ENCODE measurements at regions not wholly inside any gene's neighbourhood (a gene's known extent, or its start where the extent isn't known, plus 50 kb on each side); places are given as distances from the start of the nearest gene placed in this dataset.

DNA sequence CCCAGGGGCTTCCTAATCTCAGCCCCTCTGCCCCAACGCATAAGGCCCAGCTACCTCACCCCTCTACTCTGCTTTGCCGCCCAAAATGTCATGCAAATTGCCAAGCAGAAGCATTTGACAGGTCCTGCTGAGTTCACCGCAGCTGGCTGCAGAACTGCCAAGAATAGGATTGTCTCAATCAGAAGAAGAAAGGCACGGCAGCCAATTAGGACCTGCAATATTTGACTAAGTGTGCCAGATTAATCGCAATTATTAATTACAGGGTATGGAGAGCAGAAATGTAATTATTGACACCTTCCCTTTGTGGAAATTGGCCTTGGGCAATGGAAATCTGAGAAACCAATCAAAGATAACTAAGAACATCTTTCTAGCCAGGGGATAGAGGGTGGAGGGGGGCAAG, 318.6 kb downstream of the LRFN2 start:
- Mint-ChIP-seq H3K27ac (no peak overlapping the region), H3K9me3 (no peaks in the 10 kb centered on the region), H3K36me3 (ENCODE audit: low read depth) (no peaks in the 10 kb centered on the region), H3K4me1 (ENCODE audit: low read depth) (no peaks in the 10 kb centered on the region), H3K27me3 (ENCODE audit: low read depth) (peaks cover 5% of the 10 kb centered on the region), H3K4me3 (no peak overlapping the region)
- no peak for DNase-seq (ENCODE audit: low spot score)

DNA sequence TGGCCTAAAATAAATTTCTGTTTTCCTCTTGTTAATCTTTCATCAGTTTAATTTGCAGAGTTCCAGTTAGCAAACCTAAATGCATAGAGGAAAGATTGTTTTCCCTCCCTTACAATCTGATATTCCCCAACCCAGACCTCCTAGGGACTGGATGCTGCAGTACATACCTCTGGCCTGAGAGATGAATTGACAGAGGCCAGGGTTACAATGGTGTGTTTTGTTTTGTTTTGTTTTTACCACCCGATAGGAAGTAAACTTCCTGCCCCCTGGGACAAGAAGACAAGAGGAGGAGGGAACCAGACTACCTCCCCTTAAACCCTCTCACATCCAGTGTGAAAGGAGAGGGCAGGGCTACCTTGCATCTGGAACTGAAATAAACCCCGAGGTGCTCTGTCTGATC, 319.0 kb downstream of the LRFN2 start:
- Mint-ChIP-seq H3K4me3 (no peak overlapping the region), H3K27ac (no peak overlapping the region), H3K9me3 (no peaks in the 10 kb centered on the region), H3K4me1 (ENCODE audit: low read depth) (no peaks in the 10 kb centered on the region), H3K36me3 (ENCODE audit: low read depth) (no peaks in the 10 kb centered on the region), H3K27me3 (ENCODE audit: low read depth) (peaks cover 3% of the 10 kb centered on the region)
- no peak for DNase-seq (ENCODE audit: low spot score)

DNA sequence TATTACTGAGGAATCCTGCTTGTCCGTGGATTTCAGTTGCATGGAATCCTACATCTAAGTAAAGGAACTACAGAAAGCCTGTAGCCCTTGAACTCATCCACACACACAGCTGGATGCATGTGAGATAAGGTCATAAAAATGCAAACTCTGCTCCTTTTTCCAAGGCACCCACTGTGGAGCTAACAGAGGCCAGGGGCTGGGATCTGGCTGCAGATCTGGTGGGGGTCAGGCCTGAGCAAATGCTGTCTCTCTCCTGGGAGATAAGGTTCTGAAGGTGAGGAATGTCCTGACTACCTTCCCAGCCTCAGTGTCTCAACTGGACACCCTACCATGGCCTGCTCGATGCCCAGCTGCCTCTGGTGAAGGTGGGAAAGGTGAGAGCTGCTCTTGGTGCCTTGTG, 321.5 kb downstream of the LRFN2 start:
- H3K27ac Mint-ChIP-seq, result no peak overlapping the region
- no peak for DNase-seq (ENCODE audit: low spot score)
- no peaks in the 10 kb centered on the region for H3K36me3 Mint-ChIP-seq (ENCODE audit: low read depth)
- H3K27me3 Mint-ChIP-seq (ENCODE audit: low read depth), result peaks cover 3% of the 10 kb centered on the region
- H3K4me3 Mint-ChIP-seq, result no peak overlapping the region
- no peaks in the 10 kb centered on the region for H3K4me1 Mint-ChIP-seq (ENCODE audit: low read depth)
- no peaks in the 10 kb centered on the region for H3K9me3 Mint-ChIP-seq

DNA sequence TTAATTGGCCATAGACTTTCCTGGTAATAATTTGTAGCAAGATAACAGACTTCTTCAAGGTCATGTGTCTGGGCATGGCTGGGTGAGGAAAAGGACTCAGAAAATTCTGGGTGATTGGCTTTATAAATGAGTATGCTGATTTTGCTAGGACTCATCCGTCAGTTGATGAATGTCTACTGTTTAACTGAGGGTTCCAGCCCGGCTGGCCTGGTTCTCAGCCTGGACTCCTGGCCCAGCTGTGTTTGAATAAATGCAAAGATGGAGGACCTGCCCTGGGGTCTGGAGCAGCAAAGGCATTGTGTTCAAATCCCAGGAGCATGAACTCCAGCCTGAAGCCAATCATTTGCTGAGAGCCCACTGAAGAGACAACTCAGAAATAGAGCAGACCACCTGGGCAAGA, 323.2 kb downstream of the LRFN2 start:
- Mint-ChIP-seq H3K4me3 (no peak overlapping the region), H3K27me3 (ENCODE audit: low read depth) (peaks cover 3% of the 10 kb centered on the region), H3K4me1 (ENCODE audit: low read depth) (no peaks in the 10 kb centered on the region), H3K27ac (no peak overlapping the region), H3K9me3 (no peaks in the 10 kb centered on the region), H3K36me3 (ENCODE audit: low read depth) (no peaks in the 10 kb centered on the region)
- DNase-seq (ENCODE audit: low spot score), result no peak

DNA sequence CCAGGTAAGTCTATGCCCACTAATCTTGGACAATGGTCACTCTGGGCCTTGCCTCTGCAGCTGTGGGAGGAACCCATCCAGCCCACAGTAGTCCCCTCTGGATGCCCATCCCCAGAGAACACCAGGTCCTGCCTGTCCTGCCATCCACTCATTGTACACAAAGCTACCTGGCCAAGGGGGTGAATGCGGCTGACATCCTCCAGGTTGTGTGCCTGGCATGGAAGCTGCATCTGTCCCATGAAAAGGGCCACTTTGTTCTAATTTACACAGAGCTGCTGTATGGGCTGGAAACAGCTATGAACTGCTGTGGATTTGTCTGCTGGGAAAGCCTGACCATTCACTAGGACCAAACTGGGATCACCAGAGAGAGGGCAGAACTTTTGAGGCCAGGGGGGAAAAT, 324.8 kb downstream of the LRFN2 start:
- Mint-ChIP-seq H3K4me1 (ENCODE audit: low read depth) (no peaks in the 10 kb centered on the region), H3K9me3 (no peaks in the 10 kb centered on the region), H3K4me3 (no peak overlapping the region), H3K27me3 (ENCODE audit: low read depth) (no peaks in the 10 kb centered on the region), H3K36me3 (ENCODE audit: low read depth) (no peaks in the 10 kb centered on the region), H3K27ac (no peak overlapping the region)
- DNase-seq (ENCODE audit: low spot score), result no peak

DNA sequence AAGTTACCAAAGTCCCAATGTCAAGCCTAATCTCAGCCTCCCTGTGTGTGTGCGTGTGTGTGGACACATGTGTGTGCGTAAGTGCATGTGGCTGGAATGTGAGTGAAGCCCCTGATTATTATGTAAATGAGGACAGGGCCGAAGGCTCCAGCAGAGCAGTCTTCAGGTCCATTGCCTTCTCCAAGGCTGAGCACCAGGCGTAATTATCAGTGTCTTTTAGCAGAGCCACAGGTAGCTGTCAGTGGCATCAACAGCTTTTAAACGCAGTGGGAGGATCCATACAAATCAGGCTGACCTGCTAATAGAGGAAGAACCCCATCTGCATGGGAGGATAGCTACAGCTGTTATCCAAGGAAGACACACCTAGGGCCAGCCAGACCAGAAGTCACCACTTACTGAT, 324.3 kb upstream of the MOCS1 start:
- H3K4me3 Mint-ChIP-seq, result no peak overlapping the region
- no peaks in the 10 kb centered on the region for H3K36me3 Mint-ChIP-seq (ENCODE audit: low read depth)
- no peaks in the 10 kb centered on the region for H3K4me1 Mint-ChIP-seq (ENCODE audit: low read depth)
- peaks cover 11% of the 10 kb centered on the region for H3K27me3 Mint-ChIP-seq (ENCODE audit: low read depth)
- H3K9me3 Mint-ChIP-seq, result no peaks in the 10 kb centered on the region
- no peak for DNase-seq (ENCODE audit: low spot score)
- no peak overlapping the region for H3K27ac Mint-ChIP-seq

DNA sequence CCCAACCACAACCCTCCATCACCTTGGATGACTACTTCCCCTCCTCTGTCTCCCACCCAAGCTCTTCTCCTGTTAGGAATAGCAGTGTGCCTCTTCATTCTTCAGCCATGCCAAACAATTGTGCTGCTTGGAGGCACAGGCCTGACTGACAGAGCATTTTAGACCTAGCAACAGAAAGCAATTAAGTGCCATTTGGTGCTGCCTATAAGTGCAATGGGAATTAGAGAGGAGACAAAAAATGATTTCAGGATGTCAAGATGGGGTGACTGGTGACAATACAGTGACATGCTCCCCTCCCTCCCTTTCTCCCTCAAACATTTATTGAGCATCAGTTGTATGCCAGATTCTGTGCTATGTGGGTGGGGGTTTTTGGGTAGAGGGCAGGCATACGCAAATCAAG, 322.6 kb upstream of the MOCS1 start:
- Mint-ChIP-seq H3K36me3 (ENCODE audit: low read depth) (no peaks in the 10 kb centered on the region), H3K27me3 (ENCODE audit: low read depth) (peaks cover 11% of the 10 kb centered on the region), H3K4me1 (ENCODE audit: low read depth) (no peaks in the 10 kb centered on the region), H3K27ac (no peak overlapping the region), H3K9me3 (no peaks in the 10 kb centered on the region), H3K4me3 (no peak overlapping the region)
- DNase-seq (ENCODE audit: low spot score), result no peak

DNA sequence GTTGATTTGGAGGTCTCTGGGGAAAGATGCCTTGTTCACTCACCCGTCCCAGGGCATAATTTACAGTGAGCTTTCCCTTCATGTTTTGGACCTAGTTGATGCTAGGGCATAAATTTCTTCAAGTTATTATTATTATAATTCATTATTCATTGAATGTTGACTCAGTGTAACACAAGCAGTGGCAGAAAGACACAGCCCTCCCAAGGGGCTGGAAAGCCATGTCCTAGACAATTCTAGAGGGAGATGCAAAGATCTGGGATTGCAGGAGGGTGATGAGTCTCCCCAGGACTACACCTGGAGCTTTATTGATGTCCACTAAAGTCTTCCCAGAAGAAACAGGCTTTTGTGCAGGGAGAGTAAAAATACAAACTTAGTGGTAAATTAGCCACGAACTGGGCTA, 322.0 kb upstream of the MOCS1 start:
- Mint-ChIP-seq H3K9me3 (no peaks in the 10 kb centered on the region), H3K27ac (no peak overlapping the region), H3K27me3 (ENCODE audit: low read depth) (peaks cover 12% of the 10 kb centered on the region), H3K4me1 (ENCODE audit: low read depth) (no peaks in the 10 kb centered on the region), H3K36me3 (ENCODE audit: low read depth) (no peaks in the 10 kb centered on the region), H3K4me3 (no peak overlapping the region)
- DNase-seq (ENCODE audit: low spot score), result no peak

DNA sequence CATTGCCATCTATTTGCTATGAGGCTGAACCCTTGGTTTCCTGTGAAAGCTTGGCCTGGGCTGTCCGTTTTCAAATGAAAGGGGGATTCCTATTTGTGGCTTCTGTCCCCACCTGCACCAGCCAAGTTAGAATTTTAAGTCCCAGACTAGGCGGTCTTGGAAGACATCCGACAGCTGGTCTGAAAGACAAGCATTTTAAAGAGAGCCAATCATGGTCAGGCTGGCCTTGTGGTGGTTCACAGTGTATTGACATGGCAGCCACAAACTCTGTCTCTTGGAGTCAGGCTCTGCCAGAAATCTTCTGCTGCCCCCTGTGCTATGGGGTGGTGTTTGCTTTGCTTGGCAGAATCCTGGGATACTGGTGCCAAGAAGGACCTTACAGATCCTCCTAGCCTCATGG, 319.2 kb upstream of the MOCS1 start:
- Mint-ChIP-seq H3K4me1 (ENCODE audit: low read depth) (no peaks in the 10 kb centered on the region), H3K4me3 (no peak overlapping the region), H3K36me3 (ENCODE audit: low read depth) (no peaks in the 10 kb centered on the region), H3K9me3 (no peaks in the 10 kb centered on the region), H3K27me3 (ENCODE audit: low read depth) (peaks cover 13% of the 10 kb centered on the region), H3K27ac (no peak overlapping the region)
- DNase-seq (ENCODE audit: low spot score), result no peak

DNA sequence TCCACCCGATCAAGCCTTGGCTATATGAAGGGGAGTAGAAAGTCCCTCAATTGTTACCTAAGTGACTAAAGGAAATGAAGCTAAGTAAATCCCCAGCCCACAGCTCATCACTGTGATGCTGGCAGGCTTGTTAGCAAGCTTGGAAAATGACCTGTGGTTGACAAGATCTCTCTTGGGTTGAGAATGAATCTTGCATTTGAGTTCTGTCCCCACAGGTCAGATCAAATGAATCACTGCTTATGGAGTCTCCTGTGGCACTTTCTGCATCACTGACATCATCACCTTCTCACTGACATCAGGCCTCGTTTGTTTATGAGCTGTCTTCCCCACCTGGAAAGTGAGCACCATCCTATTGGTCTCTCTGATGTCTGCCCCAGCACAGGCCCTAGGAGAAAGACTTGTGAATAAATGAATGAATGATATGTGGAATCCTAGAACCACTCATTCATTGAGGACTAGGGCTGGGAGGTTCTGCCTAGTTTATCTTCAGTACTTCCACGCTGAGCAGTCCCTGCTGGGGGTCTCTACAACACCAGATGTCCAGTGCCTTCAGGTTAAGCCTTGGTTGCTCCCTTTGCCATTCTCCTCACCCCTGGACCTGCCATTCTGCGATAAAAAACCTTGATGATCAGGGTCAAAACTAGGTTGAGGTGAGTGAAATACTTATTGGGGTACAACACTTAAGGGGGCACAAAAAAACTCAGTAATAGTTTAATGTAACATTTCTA, 318.4 kb upstream of the MOCS1 start:
- no peaks in the 10 kb centered on the region for H3K4me1 Mint-ChIP-seq (ENCODE audit: low read depth)
- DNase-seq (ENCODE audit: low spot score), result no peak
- H3K27ac Mint-ChIP-seq, result no peak overlapping the region
- H3K4me3 Mint-ChIP-seq, result no peak overlapping the region
- no peaks in the 10 kb centered on the region for H3K9me3 Mint-ChIP-seq
- H3K27me3 Mint-ChIP-seq (ENCODE audit: low read depth), result peaks cover 13% of the 10 kb centered on the region
- H3K36me3 Mint-ChIP-seq (ENCODE audit: low read depth), result no peaks in the 10 kb centered on the region

DNA sequence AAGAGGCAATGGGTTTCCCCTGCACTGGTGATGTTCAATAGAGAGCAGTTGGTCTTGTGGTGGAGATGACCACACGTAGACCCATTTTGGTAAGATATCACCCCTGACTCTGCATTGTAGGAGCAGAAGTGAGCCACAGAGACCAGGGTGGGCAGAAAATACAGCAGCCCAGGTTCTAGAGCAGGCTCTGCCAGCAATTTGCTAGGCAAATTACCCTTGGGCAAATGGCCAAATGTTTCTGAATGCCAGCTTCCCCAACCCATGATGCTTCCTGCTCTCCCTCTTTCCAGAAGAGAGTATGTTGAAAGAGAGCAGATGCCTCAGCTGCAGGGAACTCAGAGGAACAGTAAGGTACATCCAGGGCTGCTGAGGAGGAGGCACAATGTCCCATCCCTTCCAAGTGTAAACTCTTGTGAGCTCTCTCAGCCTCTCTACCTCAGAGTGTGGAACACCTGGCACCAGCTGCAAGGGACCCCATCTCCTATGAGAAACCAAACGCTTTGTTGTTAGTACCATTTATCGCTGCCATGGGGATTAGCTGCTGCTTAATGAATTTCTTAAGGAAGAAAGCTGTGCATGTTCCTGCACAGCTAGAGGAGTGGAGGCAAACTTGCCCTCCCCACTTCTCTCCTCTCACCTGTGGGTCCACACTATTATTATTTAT, 317.5 kb upstream of the MOCS1 start:
- DNase-seq (ENCODE audit: low spot score), result no peak
- Mint-ChIP-seq H3K27me3 (ENCODE audit: low read depth) (peaks cover 13% of the 10 kb centered on the region), H3K27ac (no peak overlapping the region), H3K4me1 (ENCODE audit: low read depth) (no peaks in the 10 kb centered on the region), H3K36me3 (ENCODE audit: low read depth) (no peaks in the 10 kb centered on the region), H3K4me3 (no peak overlapping the region), H3K9me3 (no peaks in the 10 kb centered on the region)

DNA sequence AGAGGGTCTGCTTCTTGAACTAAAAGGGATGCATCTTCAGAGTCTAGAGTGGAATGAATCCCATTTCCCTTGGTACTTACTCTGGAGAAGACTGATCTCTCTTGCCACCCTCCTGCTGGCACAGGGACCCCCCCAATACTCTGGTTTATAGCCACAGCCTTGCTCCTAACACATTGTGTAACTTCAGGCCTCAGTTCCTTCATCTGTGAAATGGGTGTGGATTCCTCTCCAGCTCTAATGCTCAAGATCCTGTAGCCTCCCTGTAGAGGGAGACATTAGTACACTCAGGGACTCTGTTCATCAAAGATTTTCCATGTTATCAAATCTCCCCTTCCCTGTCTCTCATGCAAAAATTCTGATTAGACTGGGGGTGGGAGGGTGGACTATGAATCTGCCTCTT, 315.7 kb upstream of the MOCS1 start:
- H3K27ac Mint-ChIP-seq, result no peak overlapping the region
- no peaks in the 10 kb centered on the region for H3K4me1 Mint-ChIP-seq (ENCODE audit: low read depth)
- H3K27me3 Mint-ChIP-seq (ENCODE audit: low read depth), result peaks cover 4% of the 10 kb centered on the region
- DNase-seq (ENCODE audit: low spot score), result no peak
- no peaks in the 10 kb centered on the region for H3K9me3 Mint-ChIP-seq
- no peak overlapping the region for H3K4me3 Mint-ChIP-seq
- H3K36me3 Mint-ChIP-seq (ENCODE audit: low read depth), result no peaks in the 10 kb centered on the region

DNA sequence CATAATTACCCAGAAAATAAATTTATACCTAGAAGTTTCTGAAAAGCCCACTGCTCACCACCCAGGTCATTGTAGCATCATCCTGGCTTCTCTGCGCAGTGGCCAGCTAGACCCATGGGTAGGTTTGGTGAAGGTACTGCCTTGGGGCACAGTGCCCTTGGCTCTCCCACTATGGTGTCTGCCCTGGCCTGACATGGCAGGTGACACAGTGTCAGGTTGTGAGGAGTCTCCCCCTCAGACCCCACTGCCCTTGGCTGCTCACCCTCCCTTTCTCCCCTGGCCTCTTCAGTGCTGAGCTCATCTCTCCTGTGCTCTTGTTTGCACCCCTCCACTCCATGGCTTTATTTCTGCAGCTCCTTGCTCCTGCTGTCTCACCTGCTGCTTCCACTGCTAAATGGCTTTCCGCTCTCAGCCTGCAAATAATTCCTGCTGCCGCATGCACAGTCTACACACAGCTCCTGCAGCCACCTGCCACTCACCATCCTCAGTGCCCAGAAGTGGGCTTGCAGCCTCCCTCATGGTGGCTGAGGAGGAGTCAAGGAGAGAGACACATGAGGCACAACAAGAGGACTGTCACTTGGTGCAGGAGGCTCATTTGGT, 313.4 kb upstream of the MOCS1 start:
- H3K9me3 Mint-ChIP-seq, result no peaks in the 10 kb centered on the region
- no peak overlapping the region for H3K4me3 Mint-ChIP-seq
- no peaks in the 10 kb centered on the region for H3K4me1 Mint-ChIP-seq (ENCODE audit: low read depth)
- no peak for DNase-seq (ENCODE audit: low spot score)
- no peaks in the 10 kb centered on the region for H3K36me3 Mint-ChIP-seq (ENCODE audit: low read depth)
- H3K27ac Mint-ChIP-seq, result no peak overlapping the region
- peaks cover 2% of the 10 kb centered on the region for H3K27me3 Mint-ChIP-seq (ENCODE audit: low read depth)

DNA sequence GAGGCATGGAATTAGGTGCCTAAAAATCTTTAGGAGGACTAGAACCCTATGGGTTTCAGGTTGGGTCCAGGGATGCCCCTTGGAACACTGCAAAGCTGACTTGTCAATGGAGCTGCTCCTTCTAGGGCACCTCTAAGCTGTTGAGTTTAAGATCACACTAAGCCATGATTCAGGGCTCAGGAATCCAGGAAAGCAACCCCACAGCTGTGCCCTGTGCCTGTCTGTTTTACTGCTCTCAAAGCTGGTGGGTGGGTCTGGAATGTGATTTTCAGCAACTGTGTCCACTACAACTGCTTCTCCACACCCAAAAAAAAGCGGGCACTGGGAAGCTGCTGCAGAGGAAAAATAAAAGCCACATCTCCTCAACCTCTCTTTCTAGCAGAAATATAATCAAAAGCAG, 310.4 kb upstream of the MOCS1 start:
- no peak for DNase-seq (ENCODE audit: low spot score)
- no peaks in the 10 kb centered on the region for H3K4me1 Mint-ChIP-seq (ENCODE audit: low read depth)
- H3K27me3 Mint-ChIP-seq (ENCODE audit: low read depth), result peaks cover 1% of the 10 kb centered on the region
- H3K36me3 Mint-ChIP-seq (ENCODE audit: low read depth), result no peaks in the 10 kb centered on the region
- H3K4me3 Mint-ChIP-seq, result no peak overlapping the region
- no peaks in the 10 kb centered on the region for H3K9me3 Mint-ChIP-seq
- H3K27ac Mint-ChIP-seq, result no peak overlapping the region
